ENCODE measurements at regions not wholly inside any gene's neighbourhood (a gene's known extent, or its start where the extent isn't known, plus 50 kb on each side); places are given as distances from the start of the nearest gene placed in this dataset.

DNA sequence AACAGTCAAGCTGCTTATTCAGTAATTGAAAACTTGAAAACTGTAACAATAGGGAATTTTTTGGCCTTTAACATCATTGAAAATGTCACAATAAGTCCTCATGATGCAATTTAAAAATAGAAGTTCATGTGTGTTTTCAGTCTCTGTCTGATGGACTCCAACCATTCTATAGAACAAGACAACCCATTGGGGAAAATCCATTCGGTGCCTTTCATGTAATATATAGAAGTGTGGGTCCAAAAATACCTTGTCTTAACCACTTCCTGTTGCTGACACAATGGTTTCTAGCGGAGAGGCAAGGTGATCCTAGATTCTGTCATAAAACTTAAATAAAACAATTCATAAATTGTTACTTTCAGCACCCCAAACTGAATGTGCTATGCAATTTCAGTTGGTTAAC is 1131.3 kb upstream of the MAP3K7 start:
- TF ChIP-seq, protein P1, sequence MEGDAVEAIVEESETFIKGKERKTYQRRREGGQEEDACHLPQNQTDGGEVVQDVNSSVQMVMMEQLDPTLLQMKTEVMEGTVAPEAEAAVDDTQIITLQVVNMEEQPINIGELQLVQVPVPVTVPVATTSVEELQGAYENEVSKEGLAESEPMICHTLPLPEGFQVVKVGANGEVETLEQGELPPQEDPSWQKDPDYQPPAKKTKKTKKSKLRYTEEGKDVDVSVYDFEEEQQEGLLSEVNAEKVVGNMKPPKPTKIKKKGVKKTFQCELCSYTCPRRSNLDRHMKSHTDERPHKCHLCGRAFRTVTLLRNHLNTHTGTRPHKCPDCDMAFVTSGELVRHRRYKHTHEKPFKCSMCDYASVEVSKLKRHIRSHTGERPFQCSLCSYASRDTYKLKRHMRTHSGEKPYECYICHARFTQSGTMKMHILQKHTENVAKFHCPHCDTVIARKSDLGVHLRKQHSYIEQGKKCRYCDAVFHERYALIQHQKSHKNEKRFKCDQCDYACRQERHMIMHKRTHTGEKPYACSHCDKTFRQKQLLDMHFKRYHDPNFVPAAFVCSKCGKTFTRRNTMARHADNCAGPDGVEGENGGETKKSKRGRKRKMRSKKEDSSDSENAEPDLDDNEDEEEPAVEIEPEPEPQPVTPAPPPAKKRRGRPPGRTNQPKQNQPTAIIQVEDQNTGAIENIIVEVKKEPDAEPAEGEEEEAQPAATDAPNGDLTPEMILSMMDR (IDR thresholded peaks at IDR 0.05; ENCODE audit: extremely low read depth, missing control alignments) = no peak
- peak; percentile 3 for DNase-seq (ENCODE audit: low spot score)

DNA sequence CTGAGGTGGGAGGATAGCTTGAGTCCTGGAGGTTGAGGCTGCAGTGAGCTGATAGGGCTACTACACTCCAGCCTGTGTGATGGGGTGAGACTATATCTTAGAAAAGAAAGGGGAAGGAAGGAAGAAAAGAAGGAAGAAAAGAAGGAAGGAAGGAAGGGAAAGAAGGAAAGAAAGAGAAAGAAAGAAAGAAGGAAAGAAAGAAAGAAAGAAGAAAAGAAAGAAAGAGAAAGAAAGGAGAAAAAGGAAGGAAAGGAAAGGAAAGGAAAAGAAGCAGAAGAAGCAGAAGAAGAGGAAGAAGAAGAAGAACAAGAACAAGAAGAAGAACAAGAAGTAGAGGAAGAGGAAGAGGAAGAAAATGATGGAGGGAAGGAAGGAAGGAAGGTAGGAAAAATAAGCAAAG is 1130.2 kb upstream of the MAP3K7 start:
- no peak for DNase-seq (ENCODE audit: low spot score)
- TF ChIP-seq, protein P1 (IDR thresholded peaks at IDR 0.05; ENCODE audit: extremely low read depth, missing control alignments) = no peak

DNA sequence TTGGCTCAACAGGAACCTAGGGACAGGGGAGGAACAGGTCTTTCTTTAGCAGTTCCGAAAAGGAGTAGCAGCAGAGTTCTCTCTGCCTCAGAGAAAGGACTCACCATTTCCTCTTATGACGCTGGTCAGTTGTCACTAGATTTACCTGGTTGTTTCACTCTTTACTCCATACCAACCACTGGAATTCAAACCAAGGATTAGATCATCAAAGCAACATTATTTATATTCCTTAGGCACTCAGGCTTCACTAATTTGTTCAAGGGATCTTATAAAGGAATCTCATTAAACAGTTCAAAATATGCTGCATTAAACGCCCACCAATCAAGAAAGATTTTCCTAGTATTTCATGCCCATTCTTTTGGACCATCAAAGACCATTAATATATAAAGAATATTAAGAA is 1129.5 kb upstream of the MAP3K7 start:
- TF ChIP-seq, protein P1 (IDR thresholded peaks at IDR 0.05; ENCODE audit: extremely low read depth, missing control alignments) = no peak
- DNase-seq (ENCODE audit: low spot score) = no peak

DNA sequence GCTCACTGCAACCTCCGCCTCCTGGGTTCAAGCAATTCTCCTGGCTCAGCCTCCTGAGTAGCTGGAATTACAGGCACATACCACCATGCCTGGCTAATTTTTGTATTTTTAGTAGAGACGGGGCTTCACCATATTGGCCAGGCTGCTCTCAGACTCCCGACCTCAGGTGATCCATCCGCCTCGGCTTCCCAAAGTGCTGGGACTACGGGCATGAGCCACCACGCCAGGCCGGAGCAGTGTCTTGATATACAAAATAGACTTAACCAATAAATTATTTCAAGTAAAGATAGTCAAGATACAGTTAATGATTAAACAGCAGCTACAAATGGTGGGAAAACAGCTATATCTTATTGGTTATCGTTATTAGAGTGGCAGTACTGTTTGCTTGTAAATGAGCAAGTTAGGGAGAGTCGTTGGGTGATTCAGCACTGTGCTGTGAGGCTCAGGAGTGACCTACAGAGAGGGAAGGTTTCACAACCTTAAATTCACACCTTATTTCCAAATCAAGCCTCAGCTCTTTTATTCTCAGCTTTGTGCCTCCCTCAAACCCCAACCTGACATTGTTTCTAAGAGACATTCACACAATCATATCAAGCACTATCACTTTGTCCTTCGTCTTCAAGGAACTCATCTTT is 1128.4 kb upstream of the MAP3K7 start:
- TF ChIP-seq, protein P1 (IDR thresholded peaks at IDR 0.05; ENCODE audit: extremely low read depth, missing control alignments) = no peak
- DNase-seq (ENCODE audit: low spot score) = no peak

DNA sequence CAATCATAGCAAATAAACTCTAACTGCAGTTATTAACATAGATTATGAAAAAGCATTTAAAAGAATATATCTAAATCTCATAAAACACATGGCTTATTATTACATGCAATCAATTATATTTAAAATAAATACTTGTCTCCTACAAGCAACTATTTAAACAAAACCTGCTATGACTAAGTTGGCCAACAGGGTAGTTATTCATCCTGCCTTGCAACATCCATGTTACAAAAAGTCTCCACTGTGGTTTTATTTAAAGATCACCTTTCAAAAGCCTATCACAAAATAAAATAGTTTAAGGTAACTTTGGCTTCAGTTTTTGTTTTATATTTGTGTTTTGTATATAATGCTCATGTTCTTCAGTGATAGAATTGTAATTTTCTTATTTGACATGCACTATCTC is 1127.0 kb upstream of the MAP3K7 start:
- DNase-seq (ENCODE audit: low spot score) = no peak
- TF ChIP-seq, protein P1 (IDR thresholded peaks at IDR 0.05; ENCODE audit: extremely low read depth, missing control alignments) = no peak

DNA sequence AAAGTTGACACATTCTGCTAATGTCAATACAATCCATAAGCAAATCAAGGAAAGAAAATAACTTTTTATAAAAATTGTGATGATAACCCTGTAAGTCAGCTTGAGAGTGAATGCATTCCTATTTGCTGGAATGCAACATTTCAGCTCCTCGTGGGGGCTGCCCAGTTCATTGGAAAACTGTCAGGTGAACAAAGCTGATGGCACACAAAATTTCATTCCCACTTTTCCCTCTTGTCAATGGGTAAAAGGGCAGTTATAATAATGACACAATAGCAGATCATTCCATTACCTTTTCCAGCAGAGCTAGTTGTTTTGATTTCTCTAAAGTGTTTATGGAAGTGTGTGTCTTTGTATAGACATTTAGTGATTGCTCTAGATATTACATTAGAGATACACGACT is 1124.6 kb upstream of the MAP3K7 start:
- no peak for DNase-seq (ENCODE audit: low spot score)
- TF ChIP-seq, protein P1 (IDR thresholded peaks at IDR 0.05; ENCODE audit: extremely low read depth, missing control alignments) = no peak

DNA sequence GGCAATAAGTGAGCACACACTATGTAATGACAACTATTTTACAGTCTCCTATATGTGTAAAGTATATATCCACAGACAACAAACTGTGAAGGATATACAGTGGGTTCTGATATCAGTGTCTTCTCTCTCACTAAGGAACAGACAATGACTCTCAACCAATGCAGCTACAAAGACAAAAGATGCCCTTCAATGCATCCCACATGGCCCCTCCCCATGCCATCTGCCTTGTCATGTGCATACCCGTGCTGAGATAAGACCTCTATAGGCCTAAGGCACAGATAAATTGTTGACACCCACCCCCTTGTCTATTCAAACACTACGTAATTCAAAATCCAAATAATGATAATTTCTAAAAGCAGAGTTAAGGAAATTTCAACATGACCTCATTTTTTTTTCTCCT is 1123.5 kb upstream of the MAP3K7 start:
- DNase-seq (ENCODE audit: low spot score) = no peak
- TF ChIP-seq, protein P1 (IDR thresholded peaks at IDR 0.05; ENCODE audit: extremely low read depth, missing control alignments) = no peak

Data from GM20000 (cell line).